ENCODE measurements at regions not wholly inside any gene's neighbourhood (a gene's known extent, or its start where the extent isn't known, plus 50 kb on each side); places are given as distances from the start of the nearest gene placed in this dataset.

GRCh38 chr5:145110181-145110580 lies 725.0 kb downstream of the PRELID2 start:
- TF ChIP-seq, protein P1, sequence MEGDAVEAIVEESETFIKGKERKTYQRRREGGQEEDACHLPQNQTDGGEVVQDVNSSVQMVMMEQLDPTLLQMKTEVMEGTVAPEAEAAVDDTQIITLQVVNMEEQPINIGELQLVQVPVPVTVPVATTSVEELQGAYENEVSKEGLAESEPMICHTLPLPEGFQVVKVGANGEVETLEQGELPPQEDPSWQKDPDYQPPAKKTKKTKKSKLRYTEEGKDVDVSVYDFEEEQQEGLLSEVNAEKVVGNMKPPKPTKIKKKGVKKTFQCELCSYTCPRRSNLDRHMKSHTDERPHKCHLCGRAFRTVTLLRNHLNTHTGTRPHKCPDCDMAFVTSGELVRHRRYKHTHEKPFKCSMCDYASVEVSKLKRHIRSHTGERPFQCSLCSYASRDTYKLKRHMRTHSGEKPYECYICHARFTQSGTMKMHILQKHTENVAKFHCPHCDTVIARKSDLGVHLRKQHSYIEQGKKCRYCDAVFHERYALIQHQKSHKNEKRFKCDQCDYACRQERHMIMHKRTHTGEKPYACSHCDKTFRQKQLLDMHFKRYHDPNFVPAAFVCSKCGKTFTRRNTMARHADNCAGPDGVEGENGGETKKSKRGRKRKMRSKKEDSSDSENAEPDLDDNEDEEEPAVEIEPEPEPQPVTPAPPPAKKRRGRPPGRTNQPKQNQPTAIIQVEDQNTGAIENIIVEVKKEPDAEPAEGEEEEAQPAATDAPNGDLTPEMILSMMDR (IDR thresholded peaks at IDR 0.05): no peak
- no peak for TF ChIP-seq POLR2A (IDR thresholded peaks at IDR 0.05)

Measured in esophagus squamous epithelium (tissue), 4 donors.